ENCODE measurements at regions not wholly inside any gene's neighbourhood (a gene's known extent, or its start where the extent isn't known, plus 50 kb on each side); places are given as distances from the start of the nearest gene placed in this dataset.
"Not testable (repeated sequence)": the region's sequence is repeated elsewhere in the genome, so short reads cannot be mapped to it uniquely, and the experiment has no call there.

- DNase-seq (ENCODE audit: low spot score): not testable (repeated sequence)
Measured at GRCh38 chr5:62223312-62223670, 82.7 kb upstream of the KIF2A start.

GRCh38 chr5:62224987-62225601, 80.9 kb upstream of the KIF2A start:
- not testable (repeated sequence) for DNase-seq (ENCODE audit: low spot score)

- DNase-seq (ENCODE audit: low spot score): not testable (repeated sequence)
Measured at GRCh38 chr5:62230876-62231388, 75.1 kb upstream of the KIF2A start.

GRCh38 chr5:62231576-62231975, 74.4 kb upstream of the KIF2A start:
- no peak for DNase-seq (ENCODE audit: low spot score)

GRCh38 chr5:62232218-62232617, 73.8 kb upstream of the KIF2A start:
- not testable (repeated sequence) for DNase-seq (ENCODE audit: low spot score)

GRCh38 chr5:62233083-62234046, 72.6 kb upstream of the KIF2A start:
- DNase-seq (ENCODE audit: low spot score): not testable (repeated sequence)

- not testable (repeated sequence) for DNase-seq (ENCODE audit: low spot score)
Measured at GRCh38 chr5:62236593-62236992, 69.4 kb upstream of the KIF2A start.

- not testable (repeated sequence) for DNase-seq (ENCODE audit: low spot score)
Measured at GRCh38 chr5:62237944-62238343, 68.1 kb upstream of the KIF2A start.

- not testable (repeated sequence) for DNase-seq (ENCODE audit: low spot score)
Measured at GRCh38 chr5:62238584-62238983, 67.4 kb upstream of the KIF2A start.

- not testable (repeated sequence) for DNase-seq (ENCODE audit: low spot score)
Measured at GRCh38 chr5:62240494-62240893, 65.5 kb upstream of the KIF2A start.

- not testable (repeated sequence) for DNase-seq (ENCODE audit: low spot score)
Measured at GRCh38 chr5:62242000-62242399, 64.0 kb upstream of the KIF2A start.

- DNase-seq (ENCODE audit: low spot score): not testable (repeated sequence)
Measured at GRCh38 chr5:62243046-62243445, 63.0 kb upstream of the KIF2A start.

GRCh38 chr5:62248192-62248591, 57.8 kb upstream of the KIF2A start:
- not testable (repeated sequence) for DNase-seq (ENCODE audit: low spot score)

GRCh38 chr5:62250085-62250484, 55.9 kb upstream of the KIF2A start:
- DNase-seq (ENCODE audit: low spot score): not testable (repeated sequence)

- not testable (repeated sequence) for DNase-seq (ENCODE audit: low spot score)
Measured at GRCh38 chr5:62250919-62251318, 55.1 kb upstream of the KIF2A start.

GRCh38 chr5:62252519-62252918, 53.5 kb upstream of the KIF2A start:
- DNase-seq (ENCODE audit: low spot score): not testable (repeated sequence)

GRCh38 chr5:62255551-62255950, 50.5 kb upstream of the KIF2A start:
- not testable (repeated sequence) for DNase-seq (ENCODE audit: low spot score)

- no peak for DNase-seq (ENCODE audit: low spot score)
Measured at GRCh38 chr5:62256161-62257019, 49.6 kb upstream of the KIF2A start.

Data from putamen (tissue), 1 donor.